ENCODE measurements at regions not wholly inside any gene's neighbourhood (a gene's known extent, or its start where the extent isn't known, plus 50 kb on each side); places are given as distances from the start of the nearest gene placed in this dataset.

GRCh38 chr15:70351941-70352774, 254.4 kb upstream of the TLE3 start:
- Histone ChIP-seq H3K36me3 (no peaks in the 10 kb centered on the region), H3K27ac (replicated peaks in 1 of 4) (no peak overlapping the region), H3K4me3 (no peak overlapping the region), H3K9me3 (no peaks in the 10 kb centered on the region), H3K27me3 (peaks cover 0 to 9% (median 0%) of the 10 kb centered on the region in 4 donors), H3K4me1 (peaks cover 0 to 4% (median 0%) of the 10 kb centered on the region in 4 donors)
- DNase-seq (ENCODE audit: extremely low spot score), result no peak
- 93% methylated on average over 2 of the region's 3 CpGs for WGBS
- TF ChIP-seq POLR2AphosphoS5 (IDR thresholded peaks at IDR 0.05) (no peak), EP300 (IDR thresholded peaks at IDR 0.05) (no peak)
- intact Hi-C loops (cut with DNase I), result no loop called here

GRCh38 chr15:70351391-70351790, 253.7 kb upstream of the TLE3 start:
- Histone ChIP-seq H3K4me1 (no peaks in the 10 kb centered on the region), H3K36me3 (no peaks in the 10 kb centered on the region), H3K9me3 (no peaks in the 10 kb centered on the region), H3K27ac (replicated peaks in 1 of 4) (no peak overlapping the region), H3K27me3 (peaks cover 0 to 1% (median 0%) of the 10 kb centered on the region in 4 donors), H3K4me3 (no peak overlapping the region)
- no peak for TF ChIP-seq POLR2AphosphoS5 (IDR thresholded peaks at IDR 0.05)
- no peak for TF ChIP-seq CTCF (IDR thresholded peaks at IDR 0.05)
- TF ChIP-seq POLR2A (IDR thresholded peaks at IDR 0.05; ENCODE audit: low read depth), result no peak
- no peak for TF ChIP-seq EP300 (IDR thresholded peaks at IDR 0.05)
- intact Hi-C loops (cut with DNase I), result no loop called here
- DNase-seq (ENCODE audit: extremely low spot score), result peak; percentile 87
- WGBS, result 95% methylated on average over 5 of the region's 5 CpGs

- Histone ChIP-seq H3K4me3 (no peak overlapping the region), H3K4me1 (no peaks in the 10 kb centered on the region), H3K27ac (replicated peaks in 1 of 4) (no peak overlapping the region), H3K27me3 (no peaks in the 10 kb centered on the region), H3K9me3 (no peaks in the 10 kb centered on the region), H3K36me3 (no peaks in the 10 kb centered on the region)
- no peak for DNase-seq (ENCODE audit: extremely low spot score)
- intact Hi-C loops (cut with DNase I), result no loop called here
- 66% methylated on average over 17 of the region's 17 CpGs for WGBS
- TF ChIP-seq EP300 (IDR thresholded peaks at IDR 0.05) (no peak), CTCF (IDR thresholded peaks at IDR 0.05) (no peak), POLR2A (IDR thresholded peaks at IDR 0.05; ENCODE audit: low read depth) (no peak), POLR2AphosphoS5 (IDR thresholded peaks at IDR 0.05) (no peak)
These were observed 251.0 kb upstream of the TLE3 start for GRCh38 chr15:70348581-70349344.

GRCh38 chr15:70348226-70348543, 250.5 kb upstream of the TLE3 start:
- no peak for TF ChIP-seq POLR2AphosphoS5 (IDR thresholded peaks at IDR 0.05)
- no peak for TF ChIP-seq EP300 (IDR thresholded peaks at IDR 0.05)
- TF ChIP-seq CTCF (IDR thresholded peaks at IDR 0.05), result no peak
- no peak for TF ChIP-seq POLR2A (IDR thresholded peaks at IDR 0.05; ENCODE audit: low read depth)
- Histone ChIP-seq H3K27ac (replicated peaks in 1 of 4) (no peak overlapping the region), H3K27me3 (no peaks in the 10 kb centered on the region), H3K4me3 (no peak overlapping the region), H3K9me3 (no peaks in the 10 kb centered on the region), H3K36me3 (no peaks in the 10 kb centered on the region), H3K4me1 (no peaks in the 10 kb centered on the region)
- intact Hi-C loops (cut with DNase I), result no loop called here
- WGBS, result 48% methylated on average over 2 of the region's 2 CpGs
- DNase-seq (ENCODE audit: extremely low spot score), result no peak
